ENCODE measurements at regions not wholly inside any gene's neighbourhood (a gene's known extent, or its start where the extent isn't known, plus 50 kb on each side); places are given as distances from the start of the nearest gene placed in this dataset.
A peak's percentile ranks its signal among the peaks of the same experiment; 100 is the strongest.

DNA sequence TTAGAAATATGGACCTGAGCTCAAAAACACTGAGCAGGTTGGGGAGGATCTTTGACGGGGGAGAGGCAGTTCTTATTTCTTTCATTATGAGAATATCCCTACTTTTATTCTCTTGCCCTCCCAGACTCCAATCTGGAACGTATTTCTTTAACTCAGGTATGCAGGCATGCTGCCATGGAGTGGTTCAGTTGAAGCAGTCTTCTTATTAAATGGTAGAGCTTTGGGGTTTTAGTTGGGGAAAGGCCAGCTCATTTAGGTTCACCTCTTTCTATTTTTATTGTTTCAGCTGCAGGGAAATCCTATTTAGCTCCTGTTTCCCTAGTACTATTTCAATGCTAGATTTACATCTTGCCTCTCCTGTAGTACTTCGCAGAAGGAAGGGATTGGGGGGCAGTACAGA is 198.9 kb downstream of the TTLL7 start:
- DNase-seq, result peak in 1 of 5 donors; percentile 12
- Histone ChIP-seq H3K9me3 (ENCODE audit: control insufficient read depth in 2 of 3, insufficient read depth in 1 of 3, low read length in 3 of 3) (no peaks in the 10 kb centered on the region), H3K4me3 (ENCODE audit: low read length in 3 of 3) (no peak overlapping the region), H3K9ac (ENCODE audit: low read length in 3 of 3) (no peak overlapping the region), H3K27ac (ENCODE audit: low read depth in 2 of 2, low read length in 2 of 2) (no peak overlapping the region), H3K4me1 (ENCODE audit: control insufficient read depth in 2 of 3, insufficient read depth in 2 of 3, low read depth in 1 of 3, low read length in 3 of 3) (peaks cover 0 to 5% (median 0%) of the 10 kb centered on the region in 3 donors), H3K36me3 (ENCODE audit: control insufficient read depth in 2 of 3, insufficient read depth in 3 of 3, low read length in 3 of 3) (no peaks in the 10 kb centered on the region), H3K27me3 (ENCODE audit: control insufficient read depth, insufficient read depth, low read length) (no peaks in the 10 kb centered on the region)
- TF ChIP-seq CTCF (IDR thresholded peaks at IDR 0.05; ENCODE audit: borderline replicate concordance, extremely low read depth, insufficient read depth), result no peak
- no peak for FAIRE-seq
- intact Hi-C loops (cut with DNase I), result no loop called here

- H3K9ac ChIP-seq (ENCODE audit: low read length in 3 of 3), result no peak overlapping the region
- no peaks in the 10 kb centered on the region for H3K36me3 ChIP-seq (ENCODE audit: control insufficient read depth in 2 of 3, insufficient read depth in 3 of 3, low read length in 3 of 3)
- H3K4me1 ChIP-seq (ENCODE audit: control insufficient read depth in 2 of 3, insufficient read depth in 2 of 3, low read depth in 1 of 3, low read length in 3 of 3), result peaks cover 0 to 5% (median 0%) of the 10 kb centered on the region in 3 donors
- intact Hi-C loops (cut with DNase I), result no loop called here
- no peak overlapping the region for H3K4me3 ChIP-seq (ENCODE audit: low read length in 3 of 3)
- H3K27me3 ChIP-seq (ENCODE audit: control insufficient read depth, insufficient read depth, low read length), result no peaks in the 10 kb centered on the region
- FAIRE-seq (no peak), DNase-seq (peak in 2 of 5 donors; percentile 12 to 49)
- no peak overlapping the region for H3K27ac ChIP-seq (ENCODE audit: low read depth in 2 of 2, low read length in 2 of 2)
- no peaks in the 10 kb centered on the region for H3K9me3 ChIP-seq (ENCODE audit: control insufficient read depth in 2 of 3, insufficient read depth in 1 of 3, low read length in 3 of 3)
- TF ChIP-seq CTCF (IDR thresholded peaks at IDR 0.05; ENCODE audit: borderline replicate concordance, extremely low read depth, insufficient read depth), result no peak
Observed at GRCh38 chr1:83799594-83799993, 199.3 kb downstream of the TTLL7 start.

GRCh38 chr1:83798965-83799364 is 200.0 kb downstream of the TTLL7 start:
- no peak overlapping the region for H3K4me3 ChIP-seq (ENCODE audit: low read length in 3 of 3)
- no peaks in the 10 kb centered on the region for H3K27me3 ChIP-seq (ENCODE audit: control insufficient read depth, insufficient read depth, low read length)
- H3K9me3 ChIP-seq (ENCODE audit: control insufficient read depth in 2 of 3, insufficient read depth in 1 of 3, low read length in 3 of 3), result no peaks in the 10 kb centered on the region
- no peaks in the 10 kb centered on the region for H3K36me3 ChIP-seq (ENCODE audit: control insufficient read depth in 2 of 3, insufficient read depth in 3 of 3, low read length in 3 of 3)
- H3K4me1 ChIP-seq (ENCODE audit: control insufficient read depth in 2 of 3, insufficient read depth in 2 of 3, low read depth in 1 of 3, low read length in 3 of 3), result peaks cover 0 to 5% (median 0%) of the 10 kb centered on the region in 3 donors
- H3K9ac ChIP-seq (ENCODE audit: low read length in 3 of 3), result no peak overlapping the region
- FAIRE-seq (no peak), DNase-seq (peak in 2 of 5 donors; percentile 11 to 23)
- intact Hi-C loops (cut with DNase I), result no loop called here
- no peak overlapping the region for H3K27ac ChIP-seq (ENCODE audit: low read depth in 2 of 2, low read length in 2 of 2)
- TF ChIP-seq CTCF (IDR thresholded peaks at IDR 0.05; ENCODE audit: borderline replicate concordance, extremely low read depth, insufficient read depth), result no peak

DNA sequence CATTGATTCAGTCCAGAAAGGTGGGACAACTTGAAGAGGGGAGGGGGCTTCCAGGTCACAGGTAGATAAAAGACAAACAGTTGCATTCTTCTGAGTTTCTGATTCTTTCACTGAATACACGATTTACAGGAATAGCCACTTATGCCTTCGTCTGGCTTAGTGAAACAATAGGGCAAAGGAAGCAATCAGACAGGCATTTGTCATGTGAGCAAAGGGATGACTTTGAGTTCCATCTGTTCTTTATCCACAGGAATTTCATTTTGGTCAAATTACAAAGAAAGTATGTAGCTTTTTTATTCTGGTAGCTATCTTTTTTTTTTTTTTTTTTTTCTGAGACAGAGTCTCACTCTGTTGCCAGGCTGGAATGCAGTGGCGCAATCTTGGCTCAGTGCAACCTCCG is 202.5 kb downstream of the TTLL7 start:
- Histone ChIP-seq H3K9ac (ENCODE audit: low read length in 3 of 3) (no peak overlapping the region), H3K9me3 (ENCODE audit: control insufficient read depth in 2 of 3, insufficient read depth in 1 of 3, low read length in 3 of 3) (no peaks in the 10 kb centered on the region), H3K27ac (ENCODE audit: low read depth in 2 of 2, low read length in 2 of 2) (no peak overlapping the region), H3K4me1 (ENCODE audit: control insufficient read depth in 2 of 3, insufficient read depth in 2 of 3, low read depth in 1 of 3, low read length in 3 of 3) (no peaks in the 10 kb centered on the region), H3K36me3 (ENCODE audit: control insufficient read depth in 2 of 3, insufficient read depth in 3 of 3, low read length in 3 of 3) (no peaks in the 10 kb centered on the region), H3K4me3 (ENCODE audit: low read length in 3 of 3) (no peak overlapping the region), H3K27me3 (ENCODE audit: control insufficient read depth, insufficient read depth, low read length) (no peaks in the 10 kb centered on the region)
- DNase-seq (no peak), FAIRE-seq (no peak)
- intact Hi-C loops (cut with DNase I), result no loop called here
- no peak for TF ChIP-seq CTCF (IDR thresholded peaks at IDR 0.05; ENCODE audit: borderline replicate concordance, extremely low read depth, insufficient read depth)
